ENCODE measurements at regions not wholly inside any gene's neighbourhood (a gene's known extent, or its start where the extent isn't known, plus 50 kb on each side); places are given as distances from the start of the nearest gene placed in this dataset.

DNA sequence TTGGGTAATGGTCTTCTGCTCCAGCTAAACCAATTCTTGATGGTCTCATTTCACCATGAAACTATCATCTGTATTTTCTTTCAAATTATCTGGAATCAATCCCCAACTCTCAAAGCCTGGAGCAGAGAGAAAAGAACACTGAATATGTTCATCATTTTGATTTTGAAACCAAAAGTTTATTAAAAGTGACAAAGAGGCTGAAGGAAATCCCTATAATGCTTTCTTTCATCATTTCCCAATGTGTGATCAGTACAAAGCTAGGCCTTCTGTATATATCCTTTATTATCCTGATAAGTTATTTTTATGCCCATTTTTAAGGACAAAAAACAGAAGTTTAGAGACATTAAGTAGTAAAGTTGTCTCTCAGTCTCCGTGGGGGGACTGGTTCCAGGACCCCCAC, 50.1 kb upstream of the MBNL1 start:
- DNase-seq (ENCODE audit: low read depth in 2 of 2), result no peak
